ENCODE measurements at regions not wholly inside any gene's neighbourhood (a gene's known extent, or its start where the extent isn't known, plus 50 kb on each side); places are given as distances from the start of the nearest gene placed in this dataset.

GRCh38 chr2:35891936-35892335 is 463.6 kb upstream of the CRIM1 start (continued):
- TF ChIP-seq HMGXB4 (CRISPR knock-in tag; IDR thresholded peaks at IDR 0.05): no peak
- TF ChIP-seq FOXK1 (CRISPR knock-in tag; IDR thresholded peaks at IDR 0.05): no peak
- TF ChIP-seq ZNF512 (CRISPR knock-in tag; IDR thresholded peaks at IDR 0.05; ENCODE audit: borderline replicate concordance): no peak
- no peak for TF ChIP-seq IRF2 (CRISPR knock-in tag; IDR thresholded peaks at IDR 0.05; ENCODE audit: borderline replicate concordance, low read depth)
- no peak for TF ChIP-seq TEAD4 (CRISPR knock-in tag; IDR thresholded peaks at IDR 0.05)
- TF ChIP-seq SMAD3 (CRISPR knock-in tag; IDR thresholded peaks at IDR 0.05; ENCODE audit: borderline replicate concordance): no peak

GRCh38 chr2:35891528-35891927 is 464.1 kb upstream of the CRIM1 start:
- no peak for ATAC-seq
- Mint-ChIP-seq H3K27me3 (ENCODE audit: low read depth) (no peaks in the 10 kb centered on the region), H3K4me1 (no peaks in the 10 kb centered on the region), H3K9me3 (no peaks in the 10 kb centered on the region; the same call in 1 of the 2 replicates), H3K4me3 (no peak overlapping the region), H3K36me3 (no peaks in the 10 kb centered on the region), H3K27ac (no peak overlapping the region)
- ChIA-PET CTCF (no interaction called here), POLR2A (no interaction called here)
- no peak for DNase-seq (ENCODE audit: low spot score)
- no peak for TF ChIP-seq FOXJ3 (CRISPR knock-in tag; IDR thresholded peaks at IDR 0.05; ENCODE audit: borderline replicate concordance)
- TF ChIP-seq ATF3 (CRISPR knock-in tag; conservative IDR thresholded peaks at IDR 0.05): no peak
- no peak for TF ChIP-seq GABPB1 (CRISPR knock-in tag; IDR thresholded peaks at IDR 0.05)
- no peak for TF ChIP-seq NFE2L1 (CRISPR knock-in tag; IDR thresholded peaks at IDR 0.05)
- TF ChIP-seq TCF7 (CRISPR knock-in tag; IDR thresholded peaks at IDR 0.05; ENCODE audit: low read depth): no peak
- TF ChIP-seq FOXK1 (CRISPR knock-in tag; IDR thresholded peaks at IDR 0.05): no peak
- TF ChIP-seq HMGA2 (CRISPR knock-in tag; IDR thresholded peaks at IDR 0.05): no peak

GRCh38 chr2:35887146-35887545 is 468.4 kb upstream of the CRIM1 start:
- ChIA-PET POLR2A (no interaction called here), CTCF (no interaction called here)
- ATAC-seq (peak; percentile 28; the same call in 1 of the 2 replicates), DNase-seq (ENCODE audit: low spot score) (no peak)
- Mint-ChIP-seq H3K4me3 (no peak overlapping the region), H3K36me3 (no peaks in the 10 kb centered on the region), H3K27me3 (ENCODE audit: low read depth) (no peaks in the 10 kb centered on the region), H3K27ac (no peak overlapping the region), H3K9me3 (no peaks in the 10 kb centered on the region; the same call in 1 of the 2 replicates), H3K4me1 (no peaks in the 10 kb centered on the region)
- TF ChIP-seq IRF2 (CRISPR knock-in tag; IDR thresholded peaks at IDR 0.05; ENCODE audit: borderline replicate concordance, low read depth) (no peak), CBFB (CRISPR knock-in tag; IDR thresholded peaks at IDR 0.05; ENCODE audit: low read depth) (no peak)

GRCh38 chr2:35873921-35874320 is 481.7 kb upstream of the CRIM1 start:
- TF ChIP-seq RELA (CRISPR knock-in tag; IDR thresholded peaks at IDR 0.05; ENCODE audit: borderline replicate concordance) (no peak), FOXK1 (CRISPR knock-in tag; IDR thresholded peaks at IDR 0.05) (no peak), CBFB (CRISPR knock-in tag; IDR thresholded peaks at IDR 0.05; ENCODE audit: low read depth) (no peak), TP53 (CRISPR knock-in tag; IDR thresholded peaks at IDR 0.05) (no peak), HMGA2 (CRISPR knock-in tag; IDR thresholded peaks at IDR 0.05) (no peak), PRRX2 (CRISPR knock-in tag; IDR thresholded peaks at IDR 0.05) (no peak), ZNF423 (CRISPR knock-in tag; IDR thresholded peaks at IDR 0.05) (no peak)
- Mint-ChIP-seq H3K27ac (no peak overlapping the region), H3K27me3 (ENCODE audit: low read depth) (no peaks in the 10 kb centered on the region), H3K4me3 (no peak overlapping the region), H3K9me3 (no peaks in the 10 kb centered on the region), H3K36me3 (no peaks in the 10 kb centered on the region), H3K4me1 (0 out of 2 replicates have a peak, but pooled peaks cover 3% of the 10 kb centered on the region)
- ChIA-PET POLR2A (no interaction called here), CTCF (no interaction called here)
- no peak for DNase-seq (ENCODE audit: low spot score)
- 0 out of 2 replicates have a peak, but pooled peaks have one; percentile 30 for ATAC-seq

All from WTC11 (cell line).